22Rv1 (cell line): ENCODE measurements at regions not wholly inside any gene's neighbourhood (a gene's known extent, or its start where the extent isn't known, plus 50 kb on each side); places are given as distances from the start of the nearest gene placed in this dataset.

Source experiments
- CTCF ChIP-seq: fragments of 450-650 bp; IDR thresholded peaks from 2 replicates; pipeline ENCODE4 v1.5.1; 2017; ENCODE audit warnings: mild to moderate bottlenecking
- ZFX ChIP-seq: fragments of 450-650 bp; IDR thresholded peaks from 2 replicates; pipeline ENCODE4 v1.6.1; 2017; ENCODE audit warnings: antibody characterized with exemption, borderline replicate concordance

- TF ChIP-seq CTCF (peak; percentile 77), ZFX (no peak)
These were observed 926.7 kb downstream of the GALC start for GRCh38 chr14:87066221-87066817.
